OCI-LY7 (cell line): ENCODE measurements at regions not wholly inside any gene's neighbourhood (a gene's known extent, or its start where the extent isn't known, plus 50 kb on each side); places are given as distances from the start of the nearest gene placed in this dataset.

Experiments
- CTCF ChIP-seq: fragments of 200-600 bp; sonication (generic); conservative IDR thresholded peaks from 2 replicates; pipeline ENCODE4 v1.5.1; 2014; ENCODE audit warnings: mild to moderate bottlenecking, antibody characterized with exemption, low read length, moderate library complexity, mixed read lengths
- EZH2phosphoT487 ChIP-seq: fragments of 200-600 bp; sonication (generic); IDR thresholded peaks from 2 replicates; pipeline ENCODE4 v1.6.1; 2018; ENCODE audit warnings: low read depth, borderline replicate concordance, mild to moderate bottlenecking, mixed run types, antibody characterized with exemption, low read length, moderate library complexity, mixed read lengths

DNA sequence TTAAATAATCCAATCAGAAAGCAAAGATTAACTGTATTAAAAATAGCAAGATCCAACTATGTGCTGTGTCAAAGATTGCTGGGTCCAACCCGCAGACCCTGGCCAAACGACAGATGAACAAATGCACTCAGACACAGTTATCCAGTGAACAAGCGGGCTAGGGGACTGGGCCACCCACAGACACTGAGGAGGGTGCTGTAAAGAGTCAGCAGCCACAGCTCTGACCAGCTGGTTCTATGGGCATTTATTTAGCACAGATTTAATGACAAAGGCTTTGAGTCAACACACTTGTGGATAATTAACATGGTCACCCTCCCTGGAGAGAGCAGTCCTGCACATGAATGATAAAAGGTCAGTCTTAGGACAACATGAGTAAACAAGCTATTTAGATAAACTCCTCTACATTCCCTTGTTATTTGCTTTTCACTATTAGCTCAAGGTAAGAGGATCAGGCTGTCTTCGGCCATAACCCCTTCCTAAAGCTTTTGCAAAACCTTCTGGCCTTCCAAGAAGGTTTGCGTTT is 424.9 kb downstream of the HINT1 start:
- TF ChIP-seq CTCF (no peak), EZH2phosphoT487 (no peak)
